ENCODE measurements at regions not wholly inside any gene's neighbourhood (a gene's known extent, or its start where the extent isn't known, plus 50 kb on each side); places are given as distances from the start of the nearest gene placed in this dataset.

DNA sequence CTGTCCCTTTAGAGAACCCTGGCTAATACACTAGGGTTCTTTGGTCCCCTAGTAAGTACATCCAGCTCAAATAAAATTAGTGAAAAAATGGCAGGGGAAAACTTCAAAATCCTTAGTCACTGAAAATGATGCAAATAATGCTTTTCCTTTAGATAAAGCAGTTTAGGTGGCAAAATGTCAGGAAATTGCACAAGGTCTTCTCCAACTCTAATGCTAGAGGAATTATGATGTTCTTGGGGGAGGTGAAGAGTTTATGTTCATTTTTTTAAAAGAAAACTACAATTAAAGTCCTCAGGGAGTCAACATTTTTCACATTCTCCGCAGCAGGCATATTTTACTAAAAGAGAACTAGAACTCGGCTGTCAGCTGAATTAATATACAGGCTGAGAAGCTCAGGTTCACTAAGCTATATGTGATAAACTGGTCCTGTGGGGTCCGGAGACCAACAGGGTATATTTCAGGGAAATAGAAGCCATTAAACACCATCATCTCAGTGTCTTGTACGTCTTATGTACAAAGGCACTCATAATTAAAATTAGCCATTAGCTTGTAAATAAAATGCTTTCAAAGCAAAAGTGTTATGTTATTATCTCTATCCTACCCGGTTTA, 1164.7 kb upstream of the AUTS2 start:
- no peak for DNase-seq (ENCODE audit: low read depth)
- Histone ChIP-seq H3K4me3 (ENCODE audit: low read depth, low read length) (no peak overlapping the region), H3K27me3 (ENCODE audit: control insufficient read depth, insufficient read depth, low read length) (no peaks in the 10 kb centered on the region), H3K36me3 (ENCODE audit: control insufficient read depth, insufficient read depth, low read length) (no peaks in the 10 kb centered on the region)
- TF ChIP-seq, protein P1, sequence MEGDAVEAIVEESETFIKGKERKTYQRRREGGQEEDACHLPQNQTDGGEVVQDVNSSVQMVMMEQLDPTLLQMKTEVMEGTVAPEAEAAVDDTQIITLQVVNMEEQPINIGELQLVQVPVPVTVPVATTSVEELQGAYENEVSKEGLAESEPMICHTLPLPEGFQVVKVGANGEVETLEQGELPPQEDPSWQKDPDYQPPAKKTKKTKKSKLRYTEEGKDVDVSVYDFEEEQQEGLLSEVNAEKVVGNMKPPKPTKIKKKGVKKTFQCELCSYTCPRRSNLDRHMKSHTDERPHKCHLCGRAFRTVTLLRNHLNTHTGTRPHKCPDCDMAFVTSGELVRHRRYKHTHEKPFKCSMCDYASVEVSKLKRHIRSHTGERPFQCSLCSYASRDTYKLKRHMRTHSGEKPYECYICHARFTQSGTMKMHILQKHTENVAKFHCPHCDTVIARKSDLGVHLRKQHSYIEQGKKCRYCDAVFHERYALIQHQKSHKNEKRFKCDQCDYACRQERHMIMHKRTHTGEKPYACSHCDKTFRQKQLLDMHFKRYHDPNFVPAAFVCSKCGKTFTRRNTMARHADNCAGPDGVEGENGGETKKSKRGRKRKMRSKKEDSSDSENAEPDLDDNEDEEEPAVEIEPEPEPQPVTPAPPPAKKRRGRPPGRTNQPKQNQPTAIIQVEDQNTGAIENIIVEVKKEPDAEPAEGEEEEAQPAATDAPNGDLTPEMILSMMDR (IDR thresholded peaks at IDR 0.05; ENCODE audit: insufficient read depth, low read length, poor library complexity, severe bottlenecking): no peak

DNA sequence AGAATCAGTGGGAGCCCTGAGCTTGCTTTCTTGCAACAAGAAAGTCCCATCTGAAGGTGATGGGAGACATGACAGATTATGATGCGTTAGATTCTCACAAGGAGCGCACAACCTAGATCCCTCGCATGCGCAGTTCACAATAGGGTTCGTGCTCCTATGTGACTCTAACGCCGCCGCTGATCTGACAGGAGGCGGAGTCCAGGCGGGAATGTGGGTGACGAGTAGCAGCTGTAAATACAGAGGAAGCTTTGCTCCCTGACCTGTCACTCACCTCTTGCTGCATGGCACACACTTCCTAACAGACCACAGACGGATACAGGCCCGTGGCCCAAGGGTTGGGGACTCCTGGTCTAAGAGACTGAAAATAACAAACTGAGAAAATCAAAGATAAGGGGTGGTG, 1163.4 kb upstream of the AUTS2 start:
- Histone ChIP-seq H3K4me3 (ENCODE audit: low read depth, low read length) (no peak overlapping the region), H3K27me3 (ENCODE audit: control insufficient read depth, insufficient read depth, low read length) (no peaks in the 10 kb centered on the region), H3K36me3 (ENCODE audit: control insufficient read depth, insufficient read depth, low read length) (no peaks in the 10 kb centered on the region)
- TF ChIP-seq, protein P1 (IDR thresholded peaks at IDR 0.05; ENCODE audit: insufficient read depth, low read length, poor library complexity, severe bottlenecking): no peak
- no peak for DNase-seq (ENCODE audit: low read depth)

DNA sequence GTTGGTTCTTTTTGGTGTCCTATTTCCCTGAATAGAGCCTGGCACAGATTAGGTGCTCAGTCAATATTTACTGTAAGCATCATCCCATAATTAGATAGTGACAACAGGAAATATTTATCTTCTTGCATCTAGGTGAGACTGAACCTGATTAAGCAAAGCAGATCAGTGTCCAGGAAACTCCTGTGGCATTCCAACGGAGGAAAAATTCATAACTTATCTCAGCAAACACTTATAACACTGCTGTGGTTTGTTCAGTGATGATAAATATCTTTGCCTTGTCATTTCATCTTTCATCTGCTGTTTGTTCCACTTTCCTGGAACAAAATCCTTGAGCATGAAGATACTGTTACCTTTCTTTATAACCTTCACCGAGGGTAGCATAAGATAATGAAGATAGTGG, 1160.3 kb upstream of the AUTS2 start:
- TF ChIP-seq, protein P1 (IDR thresholded peaks at IDR 0.05; ENCODE audit: insufficient read depth, low read length, poor library complexity, severe bottlenecking): no peak
- no peak for DNase-seq (ENCODE audit: low read depth)
- Histone ChIP-seq H3K4me3 (ENCODE audit: low read depth, low read length) (no peak overlapping the region), H3K27me3 (ENCODE audit: control insufficient read depth, insufficient read depth, low read length) (no peaks in the 10 kb centered on the region), H3K36me3 (ENCODE audit: control insufficient read depth, insufficient read depth, low read length) (no peaks in the 10 kb centered on the region)

DNA sequence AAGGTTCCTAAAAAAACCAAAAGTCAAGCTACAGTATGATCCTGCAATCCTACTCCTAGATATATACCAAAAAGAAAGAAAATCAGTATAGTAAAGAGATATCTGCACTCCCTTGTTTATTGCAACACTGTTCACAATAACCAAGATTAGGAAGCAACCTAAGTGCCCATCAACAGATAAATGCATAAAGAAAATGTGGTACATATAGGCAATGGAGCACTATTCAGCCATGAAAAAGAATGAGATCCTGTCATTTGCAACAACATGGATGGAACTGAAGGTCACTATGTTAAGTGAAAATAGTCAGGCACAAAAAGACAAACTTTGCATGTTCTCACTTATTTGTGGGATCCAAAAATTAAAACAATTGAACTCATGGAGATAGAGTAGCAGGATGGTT, 1159.5 kb upstream of the AUTS2 start:
- no peak for DNase-seq (ENCODE audit: low read depth)
- TF ChIP-seq, protein P1 (IDR thresholded peaks at IDR 0.05; ENCODE audit: insufficient read depth, low read length, poor library complexity, severe bottlenecking): no peak

DNA sequence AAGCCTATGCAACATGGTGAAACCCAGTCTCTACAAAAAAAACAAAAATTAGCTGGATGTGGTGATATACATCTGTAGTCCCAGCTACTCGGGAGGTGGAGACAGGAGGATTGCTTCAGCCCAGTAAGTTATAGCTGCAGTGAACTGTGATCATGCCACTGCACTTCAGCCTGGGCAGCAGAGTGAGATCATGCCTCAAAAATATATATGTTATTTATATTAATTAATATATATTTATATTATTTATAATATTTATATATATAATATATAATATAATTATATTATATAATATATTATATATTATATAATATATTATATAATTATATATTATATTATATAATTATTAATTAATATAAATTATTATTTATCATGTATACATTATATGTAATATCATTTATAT, 1158.4 kb upstream of the AUTS2 start:
- Histone ChIP-seq H3K4me3 (ENCODE audit: low read depth, low read length) (no peak overlapping the region), H3K36me3 (ENCODE audit: control insufficient read depth, insufficient read depth, low read length) (no peaks in the 10 kb centered on the region), H3K27me3 (ENCODE audit: control insufficient read depth, insufficient read depth, low read length) (no peaks in the 10 kb centered on the region)
- TF ChIP-seq, protein P1 (IDR thresholded peaks at IDR 0.05; ENCODE audit: insufficient read depth, low read length, poor library complexity, severe bottlenecking): no peak
- no peak for DNase-seq (ENCODE audit: low read depth)

More for the DNA sequence above, 1159.5 kb upstream of the AUTS2 start:
- no peaks in the 10 kb centered on the region for H3K36me3 ChIP-seq (ENCODE audit: control insufficient read depth, insufficient read depth, low read length)
- no peak overlapping the region for H3K4me3 ChIP-seq (ENCODE audit: low read depth, low read length)
- no peaks in the 10 kb centered on the region for H3K27me3 ChIP-seq (ENCODE audit: control insufficient read depth, insufficient read depth, low read length)

DNA sequence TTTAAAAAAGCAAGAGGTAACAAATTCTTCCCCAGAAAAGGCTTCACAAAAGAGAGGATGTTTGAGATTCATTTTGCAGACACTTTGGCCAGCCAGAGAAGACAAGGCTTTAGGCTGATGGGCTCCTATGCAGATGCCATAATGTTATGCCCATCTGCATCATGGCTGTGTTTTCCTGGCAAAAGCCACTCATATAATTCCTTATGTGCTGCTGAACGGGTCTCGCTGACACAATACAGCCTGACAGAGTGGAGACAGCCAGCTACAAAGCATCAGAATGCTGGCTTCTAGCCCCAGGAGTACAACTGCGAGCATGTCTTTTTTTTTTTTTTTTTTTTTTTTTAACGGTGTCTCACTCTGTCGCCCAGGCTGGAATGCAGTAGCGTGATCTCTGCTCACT, 1157.4 kb upstream of the AUTS2 start:
- no peaks in the 10 kb centered on the region for H3K36me3 ChIP-seq (ENCODE audit: control insufficient read depth, insufficient read depth, low read length)
- no peak overlapping the region for H3K4me3 ChIP-seq (ENCODE audit: low read depth, low read length)
- H3K27me3 ChIP-seq (ENCODE audit: control insufficient read depth, insufficient read depth, low read length): no peaks in the 10 kb centered on the region
- DNase-seq (ENCODE audit: low read depth): no peak
- TF ChIP-seq, protein P1 (IDR thresholded peaks at IDR 0.05; ENCODE audit: insufficient read depth, low read length, poor library complexity, severe bottlenecking): no peak
